KMS-11 (cell line): ENCODE measurements at regions not wholly inside any gene's neighbourhood (a gene's known extent, or its start where the extent isn't known, plus 50 kb on each side); places are given as distances from the start of the nearest gene placed in this dataset.

Experiments used
- H2AFZ ChIP-seq: fragments of 200-600 bp; sonication (generic); 2 replicates; pipeline ENCODE4 v1.6.1; 2016; ENCODE audit warnings: antibody characterized with exemption, mixed run types, low read depth
- H3K27ac ChIP-seq: fragments of 200-600 bp; sonication (generic); 2 replicates; pipeline ENCODE4 v1.6.1; 2016; ENCODE audit warnings: mild to moderate bottlenecking, mixed run types
- H3K27me3 ChIP-seq: fragments of 200-600 bp; sonication (generic); 2 replicates; pipeline ENCODE4 v1.6.1; 2017; ENCODE audit warnings: mild to moderate bottlenecking, low read depth, mixed run types, moderate library complexity; ENCODE audit not compliant: insufficient read depth
- H3K36me3 ChIP-seq: fragments of 200-600 bp; sonication (generic); 2 replicates; pipeline ENCODE4 v1.6.1; 2017; ENCODE audit warnings: mild to moderate bottlenecking, mixed run types; ENCODE audit not compliant: insufficient read depth
- H3K4me1 ChIP-seq: fragments of 200-600 bp; sonication (generic); 2 replicates; pipeline ENCODE4 v1.6.1; 2016; ENCODE audit warnings: mild to moderate bottlenecking, low read depth, mixed run types; ENCODE audit not compliant: poor library complexity, severe bottlenecking
- H3K4me2 ChIP-seq: fragments of 200-600 bp; sonication (generic); 2 replicates; pipeline ENCODE4 v1.7.0; 2016; ENCODE audit warnings: mild to moderate bottlenecking, mixed run types
- H3K4me3 ChIP-seq: fragments of 200-600 bp; sonication (generic); IDR thresholded peaks from 2 replicates; pipeline ENCODE4 v1.6.1; 2017; ENCODE audit warnings: low read depth, low read length, mixed read lengths; ENCODE audit not compliant: insufficient read depth
- H3K79me2 ChIP-seq: fragments of 200-600 bp; sonication (generic); 2 replicates; pipeline ENCODE4 v1.6.1; 2016; ENCODE audit warnings: low read depth, mixed run types; ENCODE audit not compliant: insufficient read depth
- H3K9ac ChIP-seq: fragments of 200-600 bp; sonication (generic); 2 replicates; pipeline ENCODE4 v1.6.1; 2016; ENCODE audit warnings: mild to moderate bottlenecking, mixed run types
- H4K20me1 ChIP-seq: fragments of 200-600 bp; sonication (generic); 2 replicates; pipeline ENCODE4 v1.6.1; 2016; ENCODE audit warnings: mild to moderate bottlenecking, mixed run types; ENCODE audit not compliant: insufficient read depth
- CTCF ChIP-seq: fragments of 200-600 bp; sonication (generic); conservative IDR thresholded peaks from 2 replicates; pipeline ENCODE4 v1.6.1; 2017; ENCODE audit warnings: low read depth, mild to moderate bottlenecking, antibody characterized with exemption, low read length, moderate library complexity, mixed read lengths

- Histone ChIP-seq H3K4me3 (no peak overlapping the region), H3K79me2 (no peaks in the 10 kb centered on the region), H3K4me2 (peak overlapping the region; percentile 70), H3K27ac (peak overlapping the region; percentile 68), H3K9ac (no peak overlapping the region), H3K27me3 (no peaks in the 10 kb centered on the region), H4K20me1 (no peaks in the 10 kb centered on the region), H2AFZ (no peak overlapping the region), H3K36me3 (no peaks in the 10 kb centered on the region), H3K4me1 (peaks cover 53% of the 10 kb centered on the region)
- no peak for TF ChIP-seq CTCF
Observed at GRCh38 chr1:93028542-93028941, 50.5 kb upstream of the MTF2 start.
